ENCODE measurements at regions not wholly inside any gene's neighbourhood (a gene's known extent, or its start where the extent isn't known, plus 50 kb on each side); places are given as distances from the start of the nearest gene placed in this dataset.

DNA sequence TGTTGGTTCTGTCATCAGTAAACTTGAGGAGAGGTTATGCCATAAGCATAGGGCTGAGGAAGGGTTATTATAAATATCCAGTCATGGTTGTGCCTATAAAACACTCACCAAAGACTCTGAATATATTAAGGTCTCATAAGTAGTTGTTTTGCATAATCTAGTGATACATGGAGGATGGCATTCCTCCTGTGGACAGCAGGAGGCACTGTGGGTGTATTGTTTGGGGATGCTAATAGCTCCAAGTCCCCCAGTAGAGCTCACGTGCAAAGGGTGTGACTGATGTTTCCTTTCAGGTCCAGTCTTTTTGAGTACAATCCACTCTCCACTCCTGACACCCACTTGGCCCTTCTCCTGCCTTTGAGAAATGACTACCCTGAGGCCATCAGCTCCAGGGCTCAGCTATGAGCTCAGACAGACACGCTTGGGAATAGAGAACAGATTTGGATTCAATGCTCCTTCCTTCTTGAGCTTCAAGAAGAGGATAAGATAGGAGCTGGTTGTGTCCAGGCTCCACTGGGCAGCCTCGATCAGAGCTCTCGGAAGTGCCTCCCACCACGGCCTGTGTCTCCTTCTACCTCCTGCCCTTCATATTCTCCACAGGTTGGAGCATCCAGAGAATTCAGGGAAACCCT is 85.2 kb upstream of the IGLL5 start:
- DNase-seq (ENCODE audit: low read depth): no peak

DNA sequence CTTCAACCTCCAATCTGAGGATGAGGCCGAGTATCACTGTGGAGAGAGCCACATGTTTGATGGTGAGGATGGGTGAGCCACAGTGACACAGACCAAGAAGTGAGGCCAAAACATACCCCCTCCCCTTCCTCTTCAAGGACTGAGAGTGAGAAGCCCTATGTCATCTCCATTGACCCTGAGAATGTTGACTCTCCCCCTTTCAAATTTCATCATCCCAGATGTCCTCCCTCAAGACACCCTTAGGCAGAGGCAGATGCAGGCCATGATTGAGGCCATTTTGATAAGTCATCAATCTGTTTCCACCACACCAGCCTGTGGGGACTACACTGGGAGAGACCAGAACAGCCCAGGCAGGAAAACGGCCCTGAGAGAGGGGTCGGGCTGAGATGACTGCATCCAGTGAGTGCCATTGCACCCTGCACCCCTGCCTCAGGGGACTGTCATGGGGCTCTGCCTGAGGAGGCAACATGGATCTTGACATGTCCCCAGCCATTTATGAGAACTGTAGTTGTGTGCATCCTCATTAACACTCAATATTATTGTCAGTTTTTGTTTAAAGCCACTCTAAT is 84.2 kb upstream of the IGLL5 start:
- no peak for DNase-seq (ENCODE audit: low read depth)

DNA sequence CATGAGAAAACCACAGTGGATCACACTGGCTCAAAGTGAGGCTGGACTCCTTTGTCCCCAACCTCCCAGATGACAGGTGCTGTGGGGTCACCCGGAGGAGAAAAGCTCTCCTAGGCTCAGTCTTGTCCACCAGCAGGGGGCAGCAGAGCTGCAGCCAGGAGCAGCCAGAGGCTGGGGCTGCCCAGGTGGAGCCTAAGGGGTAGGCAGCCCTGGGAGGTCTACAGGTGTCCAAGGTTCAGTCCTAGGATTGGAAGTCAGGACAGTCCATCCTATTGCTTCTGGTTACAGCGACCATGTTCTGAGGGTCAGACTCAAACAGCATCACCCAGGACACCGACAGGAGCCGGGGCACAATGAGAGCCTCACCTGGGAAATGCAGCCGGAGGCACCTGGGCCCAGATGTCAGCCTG is 77.6 kb upstream of the IGLL5 start:
- DNase-seq (ENCODE audit: low read depth): peak; percentile 5

DNA sequence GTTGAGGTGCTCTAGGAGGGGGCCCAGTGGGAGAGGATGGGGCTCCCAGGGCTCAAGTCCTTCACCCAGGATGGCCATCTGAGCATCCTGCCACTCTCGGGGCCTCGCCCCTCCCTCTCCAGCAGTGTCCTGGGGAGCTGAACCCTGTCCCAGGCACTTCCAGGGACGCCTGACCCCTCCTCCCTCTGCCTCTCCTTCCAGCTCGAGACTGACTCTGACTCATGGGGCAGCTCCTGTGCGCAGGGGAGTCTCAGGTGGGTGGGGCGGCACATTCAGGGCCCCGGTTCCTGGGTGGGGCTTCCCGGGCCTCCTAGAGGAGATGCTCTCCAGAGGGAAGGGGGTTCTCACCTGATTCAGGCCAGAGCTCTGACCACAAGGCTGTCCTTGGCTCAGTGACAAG is 77.1 kb upstream of the IGLL5 start:
- DNase-seq (ENCODE audit: low read depth): no peak

DNA sequence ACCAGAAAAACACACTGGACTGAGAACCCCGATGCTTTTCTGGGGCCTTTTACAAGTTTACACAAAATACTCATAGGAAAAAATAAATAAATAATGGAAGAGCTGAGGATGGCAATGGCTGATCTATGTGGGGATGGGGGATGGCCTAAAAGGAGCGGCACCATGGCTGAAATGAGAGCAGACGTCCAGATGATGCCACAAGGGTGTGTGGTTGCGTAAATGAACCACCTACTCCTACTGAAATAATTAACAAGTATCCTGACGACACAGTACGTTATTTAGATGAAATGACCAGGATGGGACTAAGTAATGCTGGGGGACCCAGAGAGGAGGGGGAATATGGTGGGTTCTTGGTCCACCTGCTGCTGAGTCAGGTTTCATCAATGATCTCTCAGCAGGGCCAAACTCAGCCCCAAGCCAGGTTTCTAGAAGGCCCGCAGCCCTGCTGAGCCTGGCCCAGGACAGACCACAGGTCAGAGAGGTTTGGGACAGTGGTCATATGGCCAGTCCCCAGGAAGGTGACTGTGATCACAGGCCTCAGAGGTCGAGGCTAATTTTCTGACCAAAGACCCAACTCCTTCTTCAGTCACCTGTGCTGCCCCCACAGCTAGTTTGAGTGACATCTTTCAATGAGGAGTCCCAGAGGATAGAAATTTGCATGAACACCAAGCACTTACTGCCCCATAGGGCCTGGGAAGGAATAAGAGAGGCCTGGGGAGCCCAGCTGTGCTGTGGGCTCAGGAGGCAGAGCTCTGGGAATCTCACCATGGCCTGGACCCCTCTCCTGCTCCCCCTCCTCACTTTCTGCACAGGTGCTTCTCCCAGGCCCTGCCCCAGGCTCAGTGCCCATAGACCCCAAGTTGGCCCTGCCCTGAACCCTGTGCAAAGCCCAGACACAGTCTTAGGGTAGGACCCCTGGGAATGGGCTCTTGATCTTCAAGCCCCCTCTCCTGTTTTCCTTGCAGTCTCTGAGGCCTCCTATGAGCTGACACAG is 76.3 kb upstream of the IGLL5 start:
- no peak for DNase-seq (ENCODE audit: low read depth)

DNA sequence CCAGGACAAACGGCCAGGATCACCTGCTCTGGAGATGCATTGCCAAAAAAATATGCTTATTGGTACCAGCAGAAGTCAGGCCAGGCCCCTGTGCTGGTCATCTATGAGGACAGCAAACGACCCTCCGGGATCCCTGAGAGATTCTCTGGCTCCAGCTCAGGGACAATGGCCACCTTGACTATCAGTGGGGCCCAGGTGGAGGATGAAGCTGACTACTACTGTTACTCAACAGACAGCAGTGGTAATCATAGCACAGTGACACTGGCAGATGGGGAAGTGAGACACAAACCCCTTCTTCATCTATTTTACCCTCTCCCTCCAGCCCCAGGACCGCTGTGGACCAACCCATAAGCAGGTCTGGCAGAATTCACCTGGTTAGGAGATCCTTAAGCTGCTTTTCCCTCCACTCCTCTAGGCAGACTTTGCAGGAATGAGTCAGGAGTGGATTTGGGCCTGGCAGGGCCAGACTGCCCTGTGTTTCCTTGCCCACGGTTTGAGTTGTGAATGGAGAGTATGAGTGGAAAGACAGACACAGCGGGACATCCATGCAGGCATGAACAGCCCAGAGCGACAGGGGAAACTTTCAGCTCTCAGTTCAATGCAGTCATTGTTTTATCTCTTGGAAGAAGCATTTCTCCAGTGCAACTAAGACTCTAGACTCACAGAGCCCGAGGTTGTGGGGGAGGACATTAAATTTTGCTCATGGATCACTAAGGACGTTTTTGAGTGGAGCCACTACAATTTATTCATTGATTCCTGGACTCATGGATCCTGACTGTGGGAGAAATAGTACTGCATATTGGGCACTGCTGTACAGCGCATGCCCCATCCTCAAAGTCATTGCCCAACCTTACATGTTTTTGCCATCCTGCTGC is 75.3 kb upstream of the IGLL5 start:
- DNase-seq (ENCODE audit: low read depth): no peak

DNA sequence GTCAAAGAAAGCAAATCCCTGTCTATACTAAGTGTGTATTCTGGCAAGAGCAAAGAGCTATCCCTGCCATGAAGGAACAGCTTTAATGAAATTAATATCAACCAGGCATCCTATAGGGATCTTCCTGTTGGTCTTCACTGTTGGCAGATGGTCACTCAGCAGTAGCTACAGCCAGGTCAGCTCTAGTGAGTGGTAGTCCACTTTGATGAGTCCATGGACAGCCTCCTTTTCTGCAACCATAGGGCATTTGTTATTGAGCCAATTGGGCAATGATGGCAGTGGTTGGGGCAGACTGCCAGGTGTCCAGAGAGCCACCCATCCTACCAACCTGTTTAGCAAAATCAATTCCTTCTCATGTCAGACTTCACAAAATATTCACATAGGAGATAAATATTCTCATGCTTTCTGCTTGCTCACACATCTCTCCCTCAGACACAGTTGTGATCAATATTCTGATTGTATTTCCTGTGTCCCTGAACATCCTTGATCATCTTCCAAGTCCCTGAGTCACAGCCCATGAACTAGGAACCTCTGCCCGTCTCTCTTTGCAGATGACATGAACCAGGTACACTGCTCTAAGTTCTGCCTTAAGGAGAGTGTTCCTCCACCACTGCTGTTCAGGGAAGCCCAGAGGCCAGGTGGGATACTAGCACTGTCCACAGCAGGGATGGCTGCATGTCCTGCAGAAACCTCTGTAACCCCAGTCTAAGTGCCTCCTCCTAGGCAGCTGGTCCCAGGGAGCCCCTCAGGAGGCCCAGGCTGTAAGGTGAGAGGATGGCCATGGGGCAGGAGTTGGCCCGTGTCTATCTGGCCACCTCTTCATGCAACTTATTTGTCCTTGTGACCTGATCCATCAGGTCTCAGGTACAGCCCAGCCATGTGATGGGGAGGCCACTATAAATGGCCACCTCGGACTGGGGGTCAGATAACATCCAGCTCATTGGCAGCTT is 74.2 kb upstream of the IGLL5 start:
- no peak for DNase-seq (ENCODE audit: low read depth)

DNA sequence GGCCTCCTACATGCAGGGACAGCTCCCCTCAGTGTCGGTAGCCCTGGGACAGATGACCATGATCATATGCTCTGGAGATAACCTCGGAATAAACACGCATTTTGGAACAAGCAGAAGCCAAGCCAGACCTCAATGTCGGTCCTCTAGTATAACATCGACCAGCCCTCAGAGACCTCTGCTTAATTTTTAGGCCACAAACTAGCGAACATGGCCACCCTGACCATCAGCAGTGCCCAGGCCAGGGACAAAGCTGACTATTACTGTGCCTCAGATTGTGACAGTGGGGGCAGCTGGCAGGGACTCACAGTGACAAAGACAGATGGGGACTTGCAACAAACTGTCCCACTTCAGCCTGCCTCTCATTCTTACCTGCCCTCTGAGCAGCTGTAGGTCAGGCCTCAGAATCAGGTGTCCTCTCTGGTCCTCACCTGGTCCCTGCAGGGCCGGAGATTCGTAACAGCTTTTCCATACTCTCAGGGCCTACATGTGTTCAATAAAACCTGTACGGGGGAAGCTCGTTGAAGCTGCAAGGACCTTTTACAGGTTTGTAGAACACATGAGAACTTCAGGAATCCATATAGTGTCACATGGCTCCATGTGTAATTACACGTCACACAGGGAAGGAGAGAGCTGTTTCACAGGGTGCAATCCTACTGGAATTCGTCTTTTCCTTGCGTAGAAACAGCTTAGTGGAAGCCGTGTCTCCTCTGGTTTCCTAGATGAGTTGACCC is 72.8 kb upstream of the IGLL5 start:
- DNase-seq (ENCODE audit: low read depth): no peak

DNA sequence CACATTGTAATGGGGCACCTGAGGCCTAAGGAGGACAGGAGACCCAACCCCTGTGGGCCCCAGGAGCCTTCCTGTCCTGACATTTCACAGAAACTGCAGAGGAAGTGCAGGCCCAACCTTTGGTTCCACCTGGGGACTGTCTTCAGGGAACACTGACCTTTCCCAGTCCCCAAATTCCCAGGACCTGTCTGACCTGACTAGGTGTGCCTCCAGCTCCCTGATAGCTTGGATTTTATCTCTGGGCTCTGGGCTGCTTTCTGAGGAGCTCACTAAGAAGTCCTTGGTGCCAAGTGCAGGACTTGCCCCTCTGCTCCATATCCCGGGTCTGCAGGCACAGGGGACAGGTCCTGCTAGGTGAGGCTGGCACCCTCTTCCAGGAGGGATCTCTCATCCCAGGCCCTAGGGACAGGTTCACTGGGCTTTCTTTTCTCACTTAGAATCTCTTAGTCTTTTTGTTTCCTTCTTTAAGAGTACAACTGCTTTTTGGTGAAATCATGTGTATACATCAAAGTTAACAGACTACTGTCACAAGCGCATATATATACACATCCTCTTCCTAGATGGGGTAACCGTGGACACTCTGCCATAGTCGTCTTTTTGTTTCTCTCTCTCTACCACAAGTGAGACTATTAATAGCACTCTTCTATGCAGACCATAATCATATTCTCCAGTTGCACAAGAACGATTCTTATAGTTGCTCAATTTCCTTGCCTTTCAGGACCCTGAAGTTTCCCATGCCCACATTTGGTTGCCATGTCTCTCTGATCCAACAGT is 72.0 kb upstream of the IGLL5 start:
- DNase-seq (ENCODE audit: low read depth): no peak

DNA sequence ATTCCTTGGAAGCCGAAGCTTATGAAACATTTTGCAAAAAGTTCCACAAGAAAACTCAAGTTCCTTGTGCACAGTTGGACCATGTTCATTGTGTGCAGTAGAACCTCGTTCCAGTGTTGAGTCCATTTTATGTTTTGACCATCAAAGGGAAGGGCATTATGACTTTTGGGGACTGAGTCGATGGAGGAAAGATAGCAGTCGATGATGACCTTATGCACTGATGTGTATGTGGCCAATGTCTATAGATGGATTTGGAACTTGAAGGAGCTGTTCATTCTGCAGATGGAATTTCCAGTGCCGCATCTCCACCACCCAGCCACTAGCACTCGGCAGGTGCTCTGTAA is 71.5 kb upstream of the IGLL5 start:
- no peak for DNase-seq (ENCODE audit: low read depth)

DNA sequence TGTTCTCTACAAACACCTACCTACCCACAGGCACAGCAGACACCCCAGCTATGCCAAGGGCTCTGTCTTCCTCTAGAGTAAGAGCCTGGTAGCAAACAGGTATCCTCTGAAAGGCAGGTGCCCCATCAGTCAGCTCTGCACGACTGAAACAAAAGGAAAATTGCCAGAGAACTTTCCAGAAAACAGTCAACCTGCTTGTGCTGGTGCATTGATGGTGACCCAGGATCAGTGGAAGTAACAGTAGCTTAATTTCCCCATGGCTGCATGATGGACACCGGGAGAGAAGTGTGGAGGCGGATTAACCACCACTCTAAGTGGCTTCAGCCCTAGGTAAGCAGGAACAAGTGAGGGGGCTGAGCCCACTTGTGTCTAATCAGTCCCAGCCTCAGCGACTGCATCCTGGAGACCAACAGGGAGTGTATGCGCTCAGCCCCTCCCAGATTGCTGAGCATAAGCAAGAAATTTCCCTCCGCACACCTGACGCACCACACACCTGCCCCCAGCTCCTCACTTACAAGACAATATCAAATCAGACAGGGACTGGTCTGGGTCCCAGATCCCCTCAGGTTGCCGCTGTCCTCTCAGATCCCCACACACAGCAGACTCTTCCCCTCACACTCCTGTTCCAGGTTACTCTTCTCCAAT is 70.7 kb upstream of the IGLL5 start:
- DNase-seq (ENCODE audit: low read depth): no peak

DNA sequence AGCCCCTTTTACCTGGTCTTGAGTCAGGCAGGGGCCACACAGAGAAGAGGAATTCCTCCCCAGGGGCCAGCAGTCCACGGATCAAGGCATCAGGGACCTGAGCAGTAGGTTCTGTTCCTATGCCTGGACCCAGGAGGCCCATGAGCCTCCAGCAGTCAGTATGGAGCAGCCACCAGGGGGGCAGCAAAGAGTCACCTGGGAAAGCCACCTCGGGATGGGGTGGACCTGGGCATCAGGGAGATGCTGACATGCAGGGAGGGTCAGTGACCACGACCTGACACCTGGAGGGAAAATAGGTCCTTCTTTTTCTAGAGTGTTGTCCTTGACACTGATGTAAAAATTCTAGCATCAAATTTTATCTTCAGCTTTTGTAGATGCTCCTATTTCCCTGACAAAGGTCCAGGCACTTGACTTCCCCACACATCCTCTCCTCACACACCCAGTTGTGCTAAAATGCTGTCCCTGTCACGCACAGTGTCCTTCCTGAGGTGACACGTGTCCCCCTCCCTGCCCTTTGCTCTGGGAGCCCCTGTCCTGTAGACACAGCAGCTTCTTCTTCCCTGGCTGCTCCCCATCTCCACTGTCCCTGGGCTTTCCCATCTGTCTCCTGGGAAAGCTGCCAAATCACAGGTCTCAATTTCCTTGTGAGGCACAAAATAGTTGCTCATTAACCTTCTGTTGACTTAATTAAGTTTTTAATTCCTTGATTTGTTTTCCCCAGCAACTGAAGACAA is 70.0 kb upstream of the IGLL5 start:
- DNase-seq (ENCODE audit: low read depth): no peak

DNA sequence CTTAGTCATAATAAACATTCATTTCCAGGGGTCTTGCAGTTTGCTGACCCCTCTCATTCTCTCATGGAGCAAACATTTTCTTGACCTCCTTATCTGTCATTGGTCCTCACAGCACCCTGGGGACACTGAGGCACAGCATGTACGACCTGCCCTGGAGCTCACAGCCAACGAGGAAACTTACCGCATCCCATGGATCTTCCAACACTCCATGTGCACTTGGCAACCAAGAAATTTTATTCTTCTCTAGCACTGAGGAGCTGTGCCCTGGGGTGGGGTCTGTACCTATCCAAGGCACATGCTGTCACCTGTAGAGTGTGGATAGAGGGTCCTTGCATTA is 69.4 kb upstream of the IGLL5 start:
- no peak for DNase-seq (ENCODE audit: low read depth)

DNA sequence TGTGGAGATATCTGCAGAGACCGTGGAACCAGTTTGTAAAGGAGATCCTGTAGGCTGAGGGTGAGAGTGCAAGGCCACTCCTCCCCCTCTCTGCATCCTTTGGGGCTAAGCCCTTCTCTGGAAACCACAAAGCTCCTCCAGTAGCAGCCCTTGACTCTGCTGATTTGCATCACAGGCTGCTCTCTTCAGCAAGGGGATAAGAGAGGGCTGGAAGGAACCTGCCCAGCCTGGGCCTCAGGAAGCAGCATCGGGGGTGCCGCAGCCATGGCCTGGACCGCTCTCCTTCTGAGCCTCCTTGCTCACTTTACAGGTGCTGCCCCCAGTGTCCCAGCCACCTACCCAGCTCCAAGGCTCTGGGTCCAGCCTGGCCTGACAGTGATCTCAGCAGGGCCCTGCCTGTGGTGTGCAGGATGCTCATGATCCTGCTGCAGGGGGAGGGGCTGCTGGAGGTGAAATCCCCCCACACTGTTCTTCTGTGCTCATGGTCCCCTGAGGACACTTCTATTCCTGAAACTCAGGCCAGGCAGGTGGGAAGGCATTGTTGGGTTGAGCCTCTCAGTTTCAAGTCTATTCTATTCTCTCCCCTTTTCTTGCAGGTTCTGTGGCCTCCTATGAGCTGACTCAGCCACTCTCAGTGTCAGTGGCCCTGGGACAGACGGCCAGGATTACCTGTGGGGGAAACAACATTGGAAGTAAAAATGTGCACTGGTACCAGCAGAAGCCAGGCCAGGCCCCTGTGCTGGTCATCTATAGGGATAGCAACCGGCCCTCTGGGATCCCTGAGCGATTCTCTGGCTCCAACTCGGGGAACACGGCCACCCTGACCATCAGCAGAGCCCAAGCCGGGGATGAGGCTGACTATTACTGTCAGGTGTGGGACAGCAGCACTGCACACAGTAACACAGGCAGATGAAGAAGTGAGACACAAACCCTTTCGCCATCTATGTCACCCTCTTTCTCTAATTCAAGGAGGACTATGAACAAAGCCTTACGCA is 68.5 kb upstream of the IGLL5 start:
- DNase-seq (ENCODE audit: low read depth): no peak

DNA sequence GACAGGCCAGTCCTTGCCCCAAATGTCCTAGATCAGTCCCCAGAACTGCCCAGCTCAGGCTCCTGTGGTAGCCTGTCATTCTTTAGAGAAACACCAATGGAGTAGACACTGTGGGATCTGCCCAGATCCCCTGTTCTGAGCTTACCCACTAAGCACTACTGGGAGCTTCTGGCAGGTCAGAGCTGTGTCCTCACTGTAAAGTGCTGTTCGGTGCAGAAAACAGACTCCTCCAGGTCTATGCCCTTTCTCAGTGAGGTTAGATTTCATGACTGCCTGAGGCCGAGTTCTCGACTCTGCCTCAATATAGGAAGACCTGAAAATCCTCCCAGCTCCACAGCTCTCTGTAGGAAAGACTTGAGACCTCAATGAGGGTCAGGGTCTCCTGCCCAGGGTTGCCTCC is 67.5 kb upstream of the IGLL5 start:
- no peak for DNase-seq (ENCODE audit: low read depth)

DNA sequence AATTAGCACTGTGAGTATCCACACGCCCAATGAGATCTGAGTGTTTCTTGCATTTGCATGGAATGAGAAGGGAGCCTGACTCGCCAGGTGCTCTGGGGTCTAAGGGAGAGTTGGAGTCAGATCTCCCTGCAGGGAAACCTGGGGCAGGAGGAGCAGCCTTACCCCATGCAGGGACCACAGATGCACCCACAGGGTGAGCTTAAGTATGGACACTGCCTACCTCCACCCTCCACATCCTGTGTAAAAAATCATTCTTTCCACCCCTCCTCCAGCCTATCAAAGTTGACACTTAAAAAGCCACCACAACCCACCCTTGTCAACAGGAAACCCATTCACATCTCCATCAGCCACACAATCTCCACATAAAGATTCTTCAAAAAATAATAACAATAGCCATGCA is 67.0 kb upstream of the IGLL5 start:
- no peak for DNase-seq (ENCODE audit: low read depth)

DNA sequence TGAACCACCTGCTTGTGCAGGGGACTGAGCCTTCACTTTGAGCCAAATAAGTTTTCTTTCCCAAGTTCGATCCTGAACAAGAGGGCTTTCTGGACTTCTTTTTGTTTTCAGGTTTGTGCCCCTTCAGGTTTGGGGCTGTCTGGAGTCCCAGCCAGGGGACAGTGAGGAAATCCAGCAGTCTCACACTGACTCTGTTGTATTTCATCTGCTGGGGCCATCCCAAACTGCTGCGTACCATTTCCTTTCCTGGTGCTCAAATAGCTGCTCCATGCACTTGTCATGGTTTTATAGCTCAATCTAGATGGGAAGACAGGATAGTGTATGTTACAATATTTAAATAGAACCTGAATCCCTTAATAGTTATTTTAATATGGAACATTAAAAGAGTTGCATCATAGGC is 66.3 kb upstream of the IGLL5 start:
- no peak for DNase-seq (ENCODE audit: low read depth)
